ENCODE measurements at regions not wholly inside any gene's neighbourhood (a gene's known extent, or its start where the extent isn't known, plus 50 kb on each side); places are given as distances from the start of the nearest gene placed in this dataset.

GRCh38 chr4:155591738-155592143, 74.9 kb upstream of the GUCY1A1 start:
- no peaks in the 10 kb centered on the region for H3K23me2 ChIP-seq (ENCODE audit: low read depth, low read length)
- H2BK12ac ChIP-seq (ENCODE audit: low read depth, low read length), result no peak overlapping the region
- H3K36me3 ChIP-seq (ENCODE audit: control insufficient read depth in 2 of 4, insufficient read depth in 4 of 4, low read length in 3 of 4), result no peaks in the 10 kb centered on the region
- H2BK5ac ChIP-seq (ENCODE audit: low read depth, low read length), result no peak overlapping the region
- FAIRE-seq, result no peak
- no peak overlapping the region for H4K5ac ChIP-seq (ENCODE audit: insufficient read length, low read depth, low read length)
- no peak overlapping the region for H2BK120ac ChIP-seq (replicated peaks; ENCODE audit: low read depth, low read length)
- H4K8ac ChIP-seq (ENCODE audit: extremely low read depth, insufficient read depth, low read length), result no peak overlapping the region
- peak overlapping the region; percentile 3; the same call in 1 of the 2 replicates for H2AFZ ChIP-seq (ENCODE audit: low read length)
- H3K27me3 ChIP-seq (replicated peaks in 1 of 4; ENCODE audit: control insufficient read depth in 3 of 4, extremely low read depth in 1 of 4, insufficient read depth in 3 of 4, low read length in 3 of 4), result peaks cover 0 to 1% (median 0%) of the 10 kb centered on the region in 4 experiments; a peak in 1 of 7 replicates
- no peaks in the 10 kb centered on the region for H4K20me1 ChIP-seq (replicated peaks in 1 of 2; ENCODE audit: control insufficient read depth in 1 of 2, insufficient read depth in 2 of 2, low read length in 2 of 2)
- no peak overlapping the region for H3K4ac ChIP-seq (replicated peaks; ENCODE audit: insufficient read length, low read depth, low read length)
- H3K79me2 ChIP-seq (ENCODE audit: control insufficient read depth in 1 of 2, insufficient read depth in 2 of 2, low read length in 2 of 2), result no peaks in the 10 kb centered on the region
- no peak overlapping the region for H2AK5ac ChIP-seq (ENCODE audit: low read depth, low read length)
- no peak overlapping the region for H3K27ac ChIP-seq (ENCODE audit: low read depth, low read length)
- no peak overlapping the region for H3K56ac ChIP-seq (replicated peaks; ENCODE audit: insufficient read length, low read depth, low read length)
- no peak overlapping the region for H3K4me2 ChIP-seq (ENCODE audit: insufficient read depth in 1 of 2, low read depth in 2 of 2, low read length in 2 of 2)
- H3K4me1 ChIP-seq (replicated peaks in 1 of 4; ENCODE audit: control insufficient read depth in 3 of 4, insufficient read depth in 4 of 4, low read length in 3 of 4), result no peaks in the 10 kb centered on the region
- H3K9me3 ChIP-seq (ENCODE audit: insufficient read depth in 2 of 2, low read depth in 1 of 2, low read length in 1 of 2), result no peaks in the 10 kb centered on the region
- no peak for DNase-seq (ENCODE audit: low read depth in 1 of 2, low spot score in 2 of 2)
- H3K23ac ChIP-seq (ENCODE audit: insufficient read length), result no peak overlapping the region
- 85% methylated on average over 6 of the region's 6 CpGs; no CpG with 5 or more reads in 1 of the 2 experiments for WGBS, 2 experiments (ENCODE audit: extremely low coverage in 1 of 2, insufficient coverage in 1 of 2, insufficient read length in 1 of 2, insufficient replicate concordance in 2 of 2, low coverage in 1 of 2, low lambda C conversion rate in 2 of 2, missing lambda C conversion rate in 1 of 2)
- ChIA-PET CTCF (ENCODE audit: partially characterized antibody) (interaction anchor here (0.6 to 1.5 kb wide), 3 partner anchors 24 to 63 kb away, joined by 3 to 4 read pairs (median 3); no protein-coding TSS in a partner anchor), POLR2A (ENCODE audit: partially characterized antibody) (no interaction called here)
- no peak overlapping the region for H3K9ac ChIP-seq (replicated peaks in 1 of 4; ENCODE audit: extremely low read depth in 1 of 4, low read depth in 3 of 4, low read length in 3 of 4)
- H4K91ac ChIP-seq (replicated peaks; ENCODE audit: insufficient read length, low read length), result no peak overlapping the region
- no peak overlapping the region for H2BK20ac ChIP-seq (ENCODE audit: low read length)
- H3K18ac ChIP-seq (ENCODE audit: extremely low read depth, low read length), result no peak overlapping the region
- no peak overlapping the region for H3K4me3 ChIP-seq (ENCODE audit: extremely low read depth in 1 of 4, insufficient read depth in 2 of 4, low read depth in 3 of 4, low read length in 4 of 4)
- no peak overlapping the region for H2BK15ac ChIP-seq (ENCODE audit: low read length)
- no peak overlapping the region for H3K14ac ChIP-seq (ENCODE audit: insufficient read length)
- no peaks in the 10 kb centered on the region for H3K79me1 ChIP-seq (ENCODE audit: low read depth, low read length)
- no peak for TF ChIP-seq MAX (IDR thresholded peaks at IDR 0.05)

Data from H1 (cell line).